ENCODE measurements at regions not wholly inside any gene's neighbourhood (a gene's known extent, or its start where the extent isn't known, plus 50 kb on each side); places are given as distances from the start of the nearest gene placed in this dataset.

- TF ChIP-seq ZNF462 (CRISPR knock-in tag; IDR thresholded peaks at IDR 0.05) (no peak), ZNF331 (CRISPR knock-in tag; IDR thresholded peaks at IDR 0.05; ENCODE audit: low read depth) (no peak), JUNB (IDR thresholded peaks at IDR 0.05; ENCODE audit: unreplicated experiment) (no peak), ZNF114 (CRISPR knock-in tag; IDR thresholded peaks at IDR 0.05) (no peak), CREB1 (CRISPR knock-in tag; IDR thresholded peaks at IDR 0.05; ENCODE audit: low read depth) (no peak), EZH2phosphoT487 (IDR thresholded peaks at IDR 0.05; ENCODE audit: unreplicated experiment) (no peak)
Observed at GRCh38 chr3:193148688-193149473, 92.1 kb upstream of the PLAAT1 start (continued).

- no peaks in the 10 kb centered on the region for H3K9me3 Mint-ChIP-seq
- Histone ChIP-seq H3F3A (replicated peaks; ENCODE audit: low read depth) (no peaks in the 10 kb centered on the region), H4K20me1 (replicated peaks; ENCODE audit: insufficient read depth) (no peaks in the 10 kb centered on the region), H3K4me1 (ENCODE audit: insufficient read depth) (no peaks in the 10 kb centered on the region; the same call in 1 of the 2 replicates), H3K4me3 (no peak overlapping the region), H3K9me2 (ENCODE audit: insufficient read depth) (no peaks in the 10 kb centered on the region), H3K27ac (ENCODE audit: low read depth) (no peak overlapping the region), H3K79me2 (replicated peaks; ENCODE audit: insufficient read depth) (no peaks in the 10 kb centered on the region), H3K36me3 (ENCODE audit: insufficient read depth) (no peaks in the 10 kb centered on the region), H3K4me2 (no peak overlapping the region), H3K27me3 (ENCODE audit: insufficient read depth) (no peaks in the 10 kb centered on the region), H2AFZ (no peak overlapping the region)
- H3K36me3 Mint-ChIP-seq (ENCODE audit: low read depth): no peaks in the 10 kb centered on the region
- ATAC-seq: no peak
- H3K27me3 Mint-ChIP-seq (ENCODE audit: insufficient read depth, low read depth, poor library complexity): peaks cover 2% of the 10 kb centered on the region
- H3K27ac Mint-ChIP-seq: no peak overlapping the region
- no peak overlapping the region for H3K4me3 Mint-ChIP-seq
- no peaks in the 10 kb centered on the region; the same call in 2 of the 3 replicates for H3K4me1 Mint-ChIP-seq
- DNase-seq (ENCODE audit: low spot score): no peak
- TF ChIP-seq ETS1 (IDR thresholded peaks at IDR 0.05) (no peak), NANOG (IDR thresholded peaks at IDR 0.05; ENCODE audit: borderline replicate concordance) (no peak), EZH2phosphoT487 (IDR thresholded peaks at IDR 0.05; ENCODE audit: unreplicated experiment) (no peak), ZNF114 (CRISPR knock-in tag; IDR thresholded peaks at IDR 0.05) (no peak), REST (IDR thresholded peaks at IDR 0.05; ENCODE audit: unreplicated experiment) (no peak), CTCF (conservative IDR thresholded peaks at IDR 0.05; ENCODE audit: low read depth in 2 of 2) (no peak), STAT1 (IDR thresholded peaks at IDR 0.05; ENCODE audit: unreplicated experiment) (no peak), POLR2AphosphoS5 (IDR thresholded peaks at IDR 0.05; ENCODE audit: low read depth) (no peak), CREB1 (CRISPR knock-in tag; IDR thresholded peaks at IDR 0.05; ENCODE audit: low read depth) (no peak)
Observed at GRCh38 chr3:193149998-193150397, 91.0 kb upstream of the PLAAT1 start.
